Nephron (organoid): ENCODE measurements at regions not wholly inside any gene's neighbourhood (a gene's known extent, or its start where the extent isn't known, plus 50 kb on each side); places are given as distances from the start of the nearest gene placed in this dataset.

Experiments used
- H3K27ac Mint-ChIP-seq, 3 experiments: 2 replicates each; pipeline ENCODE4 v1.8.0; 2020; ENCODE audit warnings: mixed read lengths in 3 of 3, mild to moderate bottlenecking in 2 of 3, moderate library complexity in 1 of 3
- H3K27me3 Mint-ChIP-seq: 2 replicates; pipeline ENCODE4 v1.8.0; 2021; ENCODE audit warnings: low read depth, mild to moderate bottlenecking, moderate library complexity, mixed read lengths
- H3K36me3 Mint-ChIP-seq: 2 replicates; pipeline ENCODE4 v1.8.0; 2020; ENCODE audit warnings: low read depth, mixed read lengths
- H3K4me1 Mint-ChIP-seq: 2 replicates; pipeline ENCODE4 v1.8.0; 2020; ENCODE audit warnings: mixed read lengths
- H3K4me3 Mint-ChIP-seq, 3 experiments: 2 replicates each; pipeline ENCODE4 v1.8.0; 2020; ENCODE audit warnings: mild to moderate bottlenecking in 3 of 3, mixed read lengths in 3 of 3, moderate library complexity in 2 of 3
- H3K9me3 Mint-ChIP-seq: 2 replicates; pipeline ENCODE4 v1.8.0; 2020; ENCODE audit warnings: mixed read lengths
- TF ChIP-seq, protein P1 (sequence below), 3 experiments: fragments of 200-600 bp; sonication (generic); IDR thresholded peaks; one replicate each; pipeline ENCODE4 v1.5.0; 2021; ENCODE audit warnings: antibody characterized with exemption in 3 of 3; ENCODE audit not compliant: unreplicated experiment in 3 of 3

DNA sequence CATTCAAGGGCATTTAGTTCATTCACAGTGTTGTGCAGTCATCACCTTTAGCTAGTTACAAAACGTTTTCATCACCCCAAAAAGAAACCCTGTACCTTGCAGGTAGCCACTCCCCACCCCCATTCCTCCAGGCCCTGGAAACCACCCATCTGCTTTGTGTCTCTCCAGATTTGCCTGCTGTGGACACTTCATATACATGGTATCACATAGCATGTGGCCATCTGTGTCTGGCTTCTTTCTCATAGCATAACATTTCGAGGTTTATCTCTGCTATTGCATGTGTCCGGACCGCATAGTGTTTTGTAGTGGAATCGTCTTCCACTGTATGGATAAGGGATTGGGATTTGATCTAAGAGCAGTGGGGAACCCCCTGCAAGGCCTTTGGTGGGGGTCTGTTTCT, 143.1 kb downstream of the AACS start:
- Mint-ChIP-seq H3K4me3 (no peak overlapping the region), H3K27ac (no peak overlapping the region), H3K27me3 (peaks cover 61% of the 10 kb centered on the region), H3K36me3 (no peaks in the 10 kb centered on the region), H3K9me3 (peaks cover 3% of the 10 kb centered on the region), H3K4me1 (no peaks in the 10 kb centered on the region)
- TF ChIP-seq, protein P1, sequence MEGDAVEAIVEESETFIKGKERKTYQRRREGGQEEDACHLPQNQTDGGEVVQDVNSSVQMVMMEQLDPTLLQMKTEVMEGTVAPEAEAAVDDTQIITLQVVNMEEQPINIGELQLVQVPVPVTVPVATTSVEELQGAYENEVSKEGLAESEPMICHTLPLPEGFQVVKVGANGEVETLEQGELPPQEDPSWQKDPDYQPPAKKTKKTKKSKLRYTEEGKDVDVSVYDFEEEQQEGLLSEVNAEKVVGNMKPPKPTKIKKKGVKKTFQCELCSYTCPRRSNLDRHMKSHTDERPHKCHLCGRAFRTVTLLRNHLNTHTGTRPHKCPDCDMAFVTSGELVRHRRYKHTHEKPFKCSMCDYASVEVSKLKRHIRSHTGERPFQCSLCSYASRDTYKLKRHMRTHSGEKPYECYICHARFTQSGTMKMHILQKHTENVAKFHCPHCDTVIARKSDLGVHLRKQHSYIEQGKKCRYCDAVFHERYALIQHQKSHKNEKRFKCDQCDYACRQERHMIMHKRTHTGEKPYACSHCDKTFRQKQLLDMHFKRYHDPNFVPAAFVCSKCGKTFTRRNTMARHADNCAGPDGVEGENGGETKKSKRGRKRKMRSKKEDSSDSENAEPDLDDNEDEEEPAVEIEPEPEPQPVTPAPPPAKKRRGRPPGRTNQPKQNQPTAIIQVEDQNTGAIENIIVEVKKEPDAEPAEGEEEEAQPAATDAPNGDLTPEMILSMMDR (IDR thresholded peaks at IDR 0.05; ENCODE audit: unreplicated experiment in 3 of 3) = no peak

DNA sequence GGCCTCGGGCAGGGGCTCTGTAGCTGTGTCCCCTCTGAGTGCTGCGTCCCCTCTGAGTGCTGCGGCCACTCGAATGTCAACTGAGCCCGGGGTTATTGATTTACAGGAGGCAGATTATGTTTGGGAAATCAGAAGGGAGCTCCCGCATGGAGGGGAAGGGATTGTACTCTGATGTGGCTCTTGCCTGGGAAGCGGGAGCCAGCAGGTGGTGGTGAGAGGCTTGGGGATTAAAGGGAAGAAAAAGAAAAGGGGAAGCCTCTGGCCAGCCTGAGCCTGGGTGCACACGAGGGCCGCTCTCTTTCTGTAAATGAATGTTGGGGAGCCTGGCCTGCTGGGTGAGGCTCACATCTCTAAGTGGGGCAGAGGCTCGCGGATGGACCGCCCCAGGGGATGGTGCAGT, 143.7 kb downstream of the AACS start:
- TF ChIP-seq, protein P1 (IDR thresholded peaks at IDR 0.05; ENCODE audit: unreplicated experiment in 3 of 3) = no peak
- Mint-ChIP-seq H3K27me3 (peaks cover 67% of the 10 kb centered on the region), H3K27ac (no peak overlapping the region), H3K4me1 (no peaks in the 10 kb centered on the region), H3K4me3 (no peak overlapping the region), H3K36me3 (no peaks in the 10 kb centered on the region), H3K9me3 (peaks cover 6% of the 10 kb centered on the region)

DNA sequence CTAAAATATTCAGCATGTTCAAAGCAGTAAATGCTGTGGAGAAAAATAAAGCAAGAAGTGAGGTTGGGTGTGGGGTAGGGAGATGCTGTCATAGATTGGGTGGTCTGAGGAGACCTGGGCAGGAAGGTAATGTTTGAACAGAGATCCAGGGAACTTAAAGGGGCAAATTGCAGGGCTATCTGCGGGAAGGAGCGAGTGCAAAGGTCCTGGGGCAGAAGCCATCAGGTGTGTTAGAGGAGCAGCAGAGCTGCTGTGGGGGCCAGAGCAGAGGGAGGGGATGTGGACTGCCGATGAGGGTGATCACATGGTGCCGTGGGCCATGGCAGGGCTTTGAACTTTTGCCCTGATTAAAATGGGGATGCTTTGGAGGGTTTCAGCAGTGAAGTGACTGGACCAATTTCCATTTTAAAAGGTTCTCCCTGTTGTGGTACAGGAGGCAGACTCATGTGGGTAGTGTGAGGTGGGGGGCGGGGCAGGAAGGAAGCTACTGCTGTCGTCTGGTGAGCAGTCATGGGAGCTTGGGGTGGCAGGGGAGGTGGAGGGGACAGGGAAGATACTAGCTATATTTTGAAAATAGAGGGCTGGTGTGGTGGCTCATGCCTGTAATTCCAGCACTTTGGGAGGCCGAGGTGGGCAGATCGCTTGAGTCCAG, 145.0 kb downstream of the AACS start:
- Mint-ChIP-seq H3K9me3 (peaks cover 6% of the 10 kb centered on the region), H3K36me3 (no peaks in the 10 kb centered on the region), H3K27me3 (peaks cover 74% of the 10 kb centered on the region), H3K4me1 (no peaks in the 10 kb centered on the region), H3K27ac (no peak overlapping the region), H3K4me3 (no peak overlapping the region)
- TF ChIP-seq, protein P1 (IDR thresholded peaks at IDR 0.05; ENCODE audit: unreplicated experiment in 3 of 3) = no peak

DNA sequence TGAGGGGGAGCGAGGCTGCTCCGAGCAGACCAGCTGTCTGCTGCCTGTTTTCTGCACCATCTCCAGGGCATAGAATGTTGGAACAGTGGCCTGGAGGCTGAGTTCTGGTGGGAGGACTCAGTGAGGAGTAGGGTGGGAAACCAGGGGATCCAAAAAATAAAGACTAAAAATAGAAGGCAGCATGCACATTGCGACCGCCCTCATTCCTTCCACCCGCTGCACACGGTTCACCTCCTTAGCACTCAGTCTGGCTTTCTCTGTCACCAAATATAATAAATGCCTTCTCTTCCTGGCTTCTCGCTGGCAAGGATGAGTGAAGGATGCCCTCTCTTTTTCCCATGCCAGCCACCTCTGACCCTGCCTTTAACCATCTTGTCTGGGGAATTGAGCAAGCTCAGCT, 146.2 kb downstream of the AACS start:
- TF ChIP-seq, protein P1 (IDR thresholded peaks at IDR 0.05; ENCODE audit: unreplicated experiment in 3 of 3) = no peak
- no peak overlapping the region for H3K4me3 Mint-ChIP-seq
- no peak overlapping the region for H3K27ac Mint-ChIP-seq
- H3K4me1 Mint-ChIP-seq = no peaks in the 10 kb centered on the region
- H3K9me3 Mint-ChIP-seq = peaks cover 6% of the 10 kb centered on the region
- H3K36me3 Mint-ChIP-seq = no peaks in the 10 kb centered on the region
- peaks cover 62% of the 10 kb centered on the region for H3K27me3 Mint-ChIP-seq

DNA sequence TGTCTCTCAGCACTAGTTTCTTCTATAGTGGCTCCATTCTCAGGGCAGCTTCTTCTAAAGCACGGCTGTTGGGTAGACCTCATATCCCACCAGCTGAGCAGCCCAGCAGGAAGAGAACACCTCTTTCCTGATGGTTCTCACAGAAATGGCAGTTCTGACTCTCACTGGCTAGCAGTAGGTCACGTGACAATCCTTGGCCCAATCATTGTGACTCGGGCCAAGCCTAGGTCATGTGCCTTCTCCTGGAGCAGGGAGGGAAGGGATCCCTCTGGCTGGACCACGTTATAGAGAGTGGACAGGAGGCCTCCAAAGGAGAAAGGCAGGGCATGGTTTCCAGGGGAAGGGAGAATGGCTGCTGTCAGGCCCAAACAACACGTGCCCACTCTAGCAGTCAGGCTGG, 149.1 kb downstream of the AACS start:
- Mint-ChIP-seq H3K27me3 (peaks cover 47% of the 10 kb centered on the region), H3K9me3 (peaks cover 3% of the 10 kb centered on the region), H3K4me1 (peaks cover 4% of the 10 kb centered on the region), H3K36me3 (no peaks in the 10 kb centered on the region), H3K4me3 (no peak overlapping the region), H3K27ac (no peak overlapping the region)
- TF ChIP-seq, protein P1 (IDR thresholded peaks at IDR 0.05; ENCODE audit: unreplicated experiment in 3 of 3) = no peak

DNA sequence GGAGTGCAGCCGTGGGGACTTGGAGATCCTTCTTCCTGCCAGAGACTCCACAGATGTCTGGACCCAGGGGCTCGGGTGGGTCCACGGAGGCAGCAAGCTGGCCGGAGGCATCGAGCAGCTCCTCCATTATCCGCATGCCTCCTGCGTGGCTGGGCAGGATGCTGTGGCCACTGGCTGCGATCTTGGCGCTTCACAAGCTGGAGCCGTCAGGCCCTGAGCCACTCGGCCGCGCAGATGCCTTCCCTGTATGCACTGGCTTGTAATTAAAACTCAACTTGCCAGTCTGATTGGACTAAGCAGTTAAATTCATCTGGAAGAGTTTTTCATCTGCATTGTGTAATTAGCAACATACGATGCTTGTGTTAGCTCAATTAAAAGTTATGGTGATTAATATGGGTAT, 151.5 kb downstream of the AACS start:
- peaks cover 4% of the 10 kb centered on the region for H3K4me1 Mint-ChIP-seq
- H3K27ac Mint-ChIP-seq = no peak overlapping the region
- TF ChIP-seq, protein P1 (IDR thresholded peaks at IDR 0.05; ENCODE audit: unreplicated experiment in 3 of 3) = no peak
- peaks cover 31% of the 10 kb centered on the region for H3K27me3 Mint-ChIP-seq
- H3K4me3 Mint-ChIP-seq = no peak overlapping the region
- no peaks in the 10 kb centered on the region for H3K36me3 Mint-ChIP-seq
- H3K9me3 Mint-ChIP-seq = peaks cover 3% of the 10 kb centered on the region
